Endodermal cell (in vitro differentiated cells): ENCODE measurements at regions not wholly inside any gene's neighbourhood (a gene's known extent, or its start where the extent isn't known, plus 50 kb on each side); places are given as distances from the start of the nearest gene placed in this dataset.
"Not testable (repeated sequence)": the region's sequence is repeated elsewhere in the genome, so short reads cannot be mapped to it uniquely, and the experiment has no call there.

Source experiments
- DNase-seq: peaks from one replicate; pipeline ENCODE4 v3.0.0-alpha.2; 2017
- H3K27ac ChIP-seq: 2 replicates; pipeline ENCODE4 v1.5.1; 2013; ENCODE audit warnings: mild to moderate bottlenecking, low read depth, low read length, moderate library complexity
- H3K27me3 ChIP-seq: 2 replicates; pipeline ENCODE4 v1.6.1; 2013; ENCODE audit warnings: mild to moderate bottlenecking, low read length, moderate library complexity; ENCODE audit not compliant: insufficient read depth, control insufficient read depth, poor library complexity, severe bottlenecking
- H3K36me3 ChIP-seq: 2 replicates; pipeline ENCODE4 v1.7.0; 2013; ENCODE audit warnings: mild to moderate bottlenecking, low read length, moderate library complexity; ENCODE audit not compliant: control insufficient read depth, insufficient read depth
- H3K4me1 ChIP-seq: one replicate; pipeline ENCODE4 v1.7.0; 2013; ENCODE audit warnings: low read length; ENCODE audit not compliant: control insufficient read depth, insufficient read depth
- H3K4me3 ChIP-seq: 2 replicates; pipeline ENCODE4 v1.5.1; 2013; ENCODE audit warnings: mild to moderate bottlenecking, low read length, moderate library complexity
- H3K9ac ChIP-seq: 2 replicates; pipeline ENCODE4 v1.6.1; 2013; ENCODE audit warnings: mild to moderate bottlenecking, low read length, moderate library complexity; ENCODE audit not compliant: poor library complexity, severe bottlenecking; ENCODE audit errors: extremely low read depth
- H3K9me3 ChIP-seq: 2 replicates; pipeline ENCODE4 v1.6.1; 2013; ENCODE audit warnings: mild to moderate bottlenecking, low read length, moderate library complexity; ENCODE audit not compliant: control insufficient read depth
- H3K27ac Mint-ChIP-seq: 2 replicates; pipeline ENCODE4 v1.8.0; 2020; ENCODE audit warnings: mixed read lengths
- H3K27me3 Mint-ChIP-seq: 2 replicates; pipeline ENCODE4 v1.8.0; 2021; ENCODE audit warnings: mild to moderate bottlenecking, mixed read lengths; ENCODE audit not compliant: insufficient read depth
- H3K36me3 Mint-ChIP-seq: 2 replicates; pipeline ENCODE4 v1.8.0; 2020; ENCODE audit warnings: low read depth, mixed read lengths
- H3K4me1 Mint-ChIP-seq: 2 replicates; pipeline ENCODE4 v1.8.0; 2020; ENCODE audit warnings: mixed read lengths
- H3K4me3 Mint-ChIP-seq: 2 replicates; pipeline ENCODE4 v1.8.0; 2020; ENCODE audit warnings: mild to moderate bottlenecking, moderate library complexity, mixed read lengths
- H3K9me3 Mint-ChIP-seq: 2 replicates; pipeline ENCODE4 v1.8.0; 2020; ENCODE audit warnings: mild to moderate bottlenecking, mixed read lengths
- CTCF ChIP-seq: fragments of 200-600 bp; sonication (generic); conservative IDR thresholded peaks from 2 replicates; pipeline ENCODE4 v1.5.0; 2021; ENCODE audit warnings: antibody characterized with exemption, mild to moderate bottlenecking
- WGBS, 2 experiments: methylation state at CpG; one replicate each; pipeline versions ENCODE4 v1.1.5 to v1.1.7; 2013; ENCODE audit warnings: missing lambda C conversion rate in 2 of 2, mixed read lengths in 1 of 2; ENCODE audit not compliant: insufficient coverage in 1 of 2, insufficient read length in 1 of 2; 5-methylcytosine and 5-hydroxymethylcytosine counted together

GRCh38 chr4:31467781-31468180 is 747.6 kb downstream of the PCDH7 start:
- H3K27me3 Mint-ChIP-seq: no peaks in the 10 kb centered on the region
- H3K9me3 Mint-ChIP-seq: peaks cover 13% of the 10 kb centered on the region
- WGBS, 2 experiments: 83 to 92% methylated on average over 2 to 3 of the region's 3 CpGs
- Histone ChIP-seq H3K4me1 (no peaks in the 10 kb centered on the region), H3K9me3 (peaks cover 14% of the 10 kb centered on the region), H3K27ac (no peak overlapping the region), H3K36me3 (no peaks in the 10 kb centered on the region), H3K9ac (no peak overlapping the region), H3K27me3 (no peaks in the 10 kb centered on the region), H3K4me3 (no peak overlapping the region)
- no peak overlapping the region for H3K27ac Mint-ChIP-seq
- H3K4me1 Mint-ChIP-seq: peaks cover 3% of the 10 kb centered on the region
- no peak for DNase-seq
- TF ChIP-seq CTCF: no peak
- no peaks in the 10 kb centered on the region for H3K36me3 Mint-ChIP-seq
- no peak overlapping the region for H3K4me3 Mint-ChIP-seq

- Mint-ChIP-seq H3K4me1 (no peaks in the 10 kb centered on the region), H3K36me3 (no peaks in the 10 kb centered on the region), H3K9me3 (peaks cover 27% of the 10 kb centered on the region), H3K27me3 (no peaks in the 10 kb centered on the region), H3K4me3 (no peak overlapping the region), H3K27ac (no peak overlapping the region)
- H3K4me3 ChIP-seq: no peak overlapping the region
- H3K9me3 ChIP-seq: peaks cover 18% of the 10 kb centered on the region
- no peaks in the 10 kb centered on the region for H3K4me1 ChIP-seq
- no peaks in the 10 kb centered on the region for H3K27me3 ChIP-seq
- H3K27ac ChIP-seq: no peak overlapping the region
- H3K9ac ChIP-seq: no peak overlapping the region
- no peak for DNase-seq
- TF ChIP-seq CTCF: no peak
- H3K36me3 ChIP-seq: no peaks in the 10 kb centered on the region
- WGBS, 2 experiments: 83 to 100% methylated on average over 1 of the region's 1 CpG
Observed at GRCh38 chr4:31474221-31474620, 754.1 kb downstream of the PCDH7 start.

GRCh38 chr4:31482691-31483090 is 762.5 kb downstream of the PCDH7 start:
- Mint-ChIP-seq H3K9me3 (peaks cover 4% of the 10 kb centered on the region), H3K36me3 (no peaks in the 10 kb centered on the region), H3K4me3 (no peak overlapping the region), H3K27me3 (no peaks in the 10 kb centered on the region), H3K4me1 (peaks cover 2% of the 10 kb centered on the region), H3K27ac (no peak overlapping the region)
- no peak for TF ChIP-seq CTCF
- DNase-seq: no peak
- H3K27me3 ChIP-seq: no peaks in the 10 kb centered on the region
- H3K9me3 ChIP-seq: peaks cover 4% of the 10 kb centered on the region
- no peak overlapping the region for H3K9ac ChIP-seq
- H3K36me3 ChIP-seq: no peaks in the 10 kb centered on the region
- H3K4me1 ChIP-seq: no peaks in the 10 kb centered on the region
- no peak overlapping the region for H3K27ac ChIP-seq
- no peak overlapping the region for H3K4me3 ChIP-seq
- 100% methylated on average over 1 of the region's 1 CpG; no CpG with 5 or more reads in 1 of the 2 experiments for WGBS, 2 experiments

GRCh38 chr4:31499216-31499615 is 779.0 kb downstream of the PCDH7 start:
- not testable (repeated sequence) for H3K9me3 Mint-ChIP-seq, H3K4me3 Mint-ChIP-seq, DNase-seq, H3K27ac ChIP-seq, H3K36me3 Mint-ChIP-seq, H3K9ac ChIP-seq, H3K36me3 ChIP-seq, H3K27ac Mint-ChIP-seq, H3K27me3 ChIP-seq, H3K4me1 Mint-ChIP-seq, H3K4me1 ChIP-seq, H3K27me3 Mint-ChIP-seq, H3K4me3 ChIP-seq, H3K9me3 ChIP-seq
- 86 to 98% methylated on average over 3 of the region's 3 CpGs for WGBS, 2 experiments
